Thoracic aorta (tissue), 2 donors: ENCODE measurements at regions not wholly inside any gene's neighbourhood (a gene's known extent, or its start where the extent isn't known, plus 50 kb on each side); places are given as distances from the start of the nearest gene placed in this dataset.

Experiments
- ATAC-seq: fragments of 150-250 bp; one replicate; pipeline ENCODE4 v1.8.0; 2017; ENCODE audit warnings: low read depth; ENCODE audit not compliant: insufficient number of reproducible peaks, low FRiP score
- DNase-seq: peaks from one replicate; pipeline ENCODE4 v3.0.0-alpha.2; 2020; ENCODE audit warnings: low spot score
- H3K27ac ChIP-seq, 2 donors: fragments of 200-600 bp; sonication (generic); 1 replicate in 1 of 2; 2 replicates in 1 of 2; pipeline ENCODE4 v1.5.1; 2016; ENCODE audit warnings: mild to moderate bottlenecking in 2 of 2, moderate library complexity in 2 of 2
- H3K27me3 ChIP-seq: fragments of 200-600 bp; sonication (generic); replicated peaks from 2 replicates; pipeline ENCODE4 v1.6.0; 2016; ENCODE audit warnings: mild to moderate bottlenecking; ENCODE audit not compliant: insufficient read depth
- H3K36me3 ChIP-seq: fragments of 200-600 bp; sonication (generic); one replicate; pipeline ENCODE4 v1.5.1; 2016
- H3K4me1 ChIP-seq, 2 donors: fragments of 200-600 bp; sonication (generic); 1 replicate in 1 of 2; 2 replicates in 1 of 2; pipeline versions ENCODE4 v1.5.1 to v1.6.0; 2016; ENCODE audit warnings: low read depth in 2 of 2, mild to moderate bottlenecking in 1 of 2; ENCODE audit not compliant: control insufficient read depth in 1 of 2
- H3K4me3 ChIP-seq: fragments of 200-600 bp; sonication (generic); 2 replicates; pipeline ENCODE4 v1.5.1; 2016; ENCODE audit warnings: mild to moderate bottlenecking
- H3K9me3 ChIP-seq: fragments of 200-600 bp; sonication (generic); 2 replicates; pipeline ENCODE4 v1.5.1; 2016
- TF ChIP-seq, protein P1 (sequence below): fragments of 200-600 bp; sonication (generic); IDR thresholded peaks from one replicate; pipeline ENCODE4 v1.5.1; 2019; ENCODE audit warnings: antibody characterized with exemption

DNA sequence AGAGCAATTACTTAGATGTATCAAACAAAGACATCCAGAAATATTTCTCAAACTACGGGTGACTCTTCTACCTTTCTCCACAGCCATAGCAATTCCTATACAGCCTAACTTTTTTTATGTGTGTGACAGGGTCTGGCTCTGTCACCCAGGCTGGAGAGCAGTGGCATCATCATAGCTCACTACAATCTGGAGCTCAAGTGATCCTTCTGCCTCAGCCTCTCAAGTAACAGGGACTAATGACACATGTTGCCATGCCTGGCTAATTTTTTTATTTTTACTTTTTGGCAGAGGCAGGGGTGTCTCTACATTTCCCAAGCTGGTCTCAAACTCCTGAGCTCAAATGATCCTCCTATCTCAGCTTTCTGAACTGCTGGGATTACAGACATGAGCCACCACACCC is 328.9 kb upstream of the NT5C1B start:
- H3K27ac ChIP-seq = no peak overlapping the region
- no peak overlapping the region for H3K4me3 ChIP-seq

GRCh38 chr2:18915227-18915626 is 325.9 kb upstream of the NT5C1B start:
- no peaks in the 10 kb centered on the region for H3K9me3 ChIP-seq
- TF ChIP-seq, protein P1, sequence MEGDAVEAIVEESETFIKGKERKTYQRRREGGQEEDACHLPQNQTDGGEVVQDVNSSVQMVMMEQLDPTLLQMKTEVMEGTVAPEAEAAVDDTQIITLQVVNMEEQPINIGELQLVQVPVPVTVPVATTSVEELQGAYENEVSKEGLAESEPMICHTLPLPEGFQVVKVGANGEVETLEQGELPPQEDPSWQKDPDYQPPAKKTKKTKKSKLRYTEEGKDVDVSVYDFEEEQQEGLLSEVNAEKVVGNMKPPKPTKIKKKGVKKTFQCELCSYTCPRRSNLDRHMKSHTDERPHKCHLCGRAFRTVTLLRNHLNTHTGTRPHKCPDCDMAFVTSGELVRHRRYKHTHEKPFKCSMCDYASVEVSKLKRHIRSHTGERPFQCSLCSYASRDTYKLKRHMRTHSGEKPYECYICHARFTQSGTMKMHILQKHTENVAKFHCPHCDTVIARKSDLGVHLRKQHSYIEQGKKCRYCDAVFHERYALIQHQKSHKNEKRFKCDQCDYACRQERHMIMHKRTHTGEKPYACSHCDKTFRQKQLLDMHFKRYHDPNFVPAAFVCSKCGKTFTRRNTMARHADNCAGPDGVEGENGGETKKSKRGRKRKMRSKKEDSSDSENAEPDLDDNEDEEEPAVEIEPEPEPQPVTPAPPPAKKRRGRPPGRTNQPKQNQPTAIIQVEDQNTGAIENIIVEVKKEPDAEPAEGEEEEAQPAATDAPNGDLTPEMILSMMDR = no peak
- no peak overlapping the region for H3K27ac ChIP-seq
- ATAC-seq (no peak), DNase-seq (no peak)
- no peaks in the 10 kb centered on the region for H3K27me3 ChIP-seq
- peaks cover 0 to 2% of the 10 kb centered on the region in 2 donors for H3K4me1 ChIP-seq
- H3K4me3 ChIP-seq = no peak overlapping the region
- H3K36me3 ChIP-seq = no peaks in the 10 kb centered on the region

More for the DNA sequence above, 328.9 kb upstream of the NT5C1B start:
- Histone ChIP-seq H3K36me3 (no peaks in the 10 kb centered on the region), H3K4me1 (no peaks in the 10 kb centered on the region), H3K27me3 (no peaks in the 10 kb centered on the region), H3K9me3 (no peaks in the 10 kb centered on the region)
- ATAC-seq (no peak), DNase-seq (no peak)
- TF ChIP-seq, protein P1 = no peak

- Histone ChIP-seq H3K27ac (no peak overlapping the region), H3K4me1 (peaks cover 0 to 2% of the 10 kb centered on the region in 2 donors), H3K27me3 (no peaks in the 10 kb centered on the region), H3K9me3 (no peaks in the 10 kb centered on the region), H3K4me3 (no peak overlapping the region), H3K36me3 (no peaks in the 10 kb centered on the region)
- no peak for ATAC-seq
- no peak for DNase-seq
- TF ChIP-seq, protein P1 = no peak
These were observed 324.1 kb upstream of the NT5C1B start for GRCh38 chr2:18913512-18913911.

DNA sequence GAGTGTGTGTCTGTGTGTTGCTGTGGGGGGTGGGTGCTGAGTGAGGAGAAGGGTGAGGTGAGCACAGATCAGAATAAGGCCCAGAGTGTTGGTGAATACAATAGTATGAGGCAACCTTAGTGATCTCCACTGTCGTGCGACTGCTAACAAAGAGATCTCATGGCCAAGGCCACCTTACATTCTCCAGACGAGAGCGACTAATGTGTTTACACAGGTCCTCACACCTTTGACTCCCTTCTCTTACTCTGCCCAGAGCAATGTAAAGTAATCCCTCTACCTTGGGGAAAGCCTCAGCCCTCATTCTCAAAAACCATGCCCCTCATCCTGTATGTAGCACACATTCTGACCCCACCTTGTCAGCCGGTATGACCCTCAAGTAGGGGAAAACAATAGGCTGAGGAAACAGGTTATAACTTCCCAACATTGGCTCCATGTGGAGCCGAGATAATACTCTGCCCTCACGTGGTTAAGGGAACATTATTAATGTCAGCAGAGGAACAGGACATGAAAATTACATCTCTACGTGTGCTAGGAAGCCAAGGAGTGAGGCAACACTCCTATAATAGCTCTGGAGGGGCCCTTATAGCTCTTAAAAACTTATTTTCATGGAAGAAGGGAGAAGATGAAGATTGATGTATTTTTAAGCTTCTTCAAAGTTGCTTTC is 323.0 kb upstream of the NT5C1B start:
- no peak for DNase-seq
- Histone ChIP-seq H3K27ac (no peak overlapping the region), H3K9me3 (no peaks in the 10 kb centered on the region), H3K4me1 (peaks cover 0 to 2% of the 10 kb centered on the region in 2 donors), H3K4me3 (no peak overlapping the region), H3K27me3 (no peaks in the 10 kb centered on the region), H3K36me3 (no peaks in the 10 kb centered on the region)
- TF ChIP-seq, protein P1 = no peak
- no peak for ATAC-seq

DNA sequence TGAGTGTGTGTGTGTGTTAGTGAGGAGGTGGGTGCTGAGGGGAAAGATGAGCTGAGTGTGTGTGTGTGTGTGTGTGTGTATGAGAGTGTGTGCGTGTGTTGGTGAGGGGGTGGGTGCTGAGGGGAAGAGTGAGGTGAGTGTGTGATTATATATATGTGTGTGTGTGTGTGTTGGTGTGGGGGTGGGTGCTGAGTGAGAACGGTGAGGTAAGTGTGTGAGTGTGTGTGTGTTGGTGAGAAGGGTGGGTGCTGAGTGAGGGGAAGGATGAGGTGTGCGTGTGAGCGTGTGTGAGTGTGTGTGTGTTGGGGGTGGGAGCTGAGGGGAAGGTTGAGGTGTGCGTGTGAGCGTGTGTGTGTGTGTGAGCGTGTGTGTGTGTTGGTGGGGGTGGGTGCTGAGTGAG is 322.0 kb upstream of the NT5C1B start:
- no peak for ATAC-seq
- no peaks in the 10 kb centered on the region for H3K27me3 ChIP-seq
- H3K9me3 ChIP-seq = no peaks in the 10 kb centered on the region
- no peak for DNase-seq
- H3K4me3 ChIP-seq = no peak overlapping the region
- TF ChIP-seq, protein P1 = no peak
- no peak overlapping the region for H3K27ac ChIP-seq
- no peaks in the 10 kb centered on the region for H3K36me3 ChIP-seq
- H3K4me1 ChIP-seq = peaks cover 0 to 2% of the 10 kb centered on the region in 2 donors
